ENCODE measurements at regions not wholly inside any gene's neighbourhood (a gene's known extent, or its start where the extent isn't known, plus 50 kb on each side); places are given as distances from the start of the nearest gene placed in this dataset.

DNA sequence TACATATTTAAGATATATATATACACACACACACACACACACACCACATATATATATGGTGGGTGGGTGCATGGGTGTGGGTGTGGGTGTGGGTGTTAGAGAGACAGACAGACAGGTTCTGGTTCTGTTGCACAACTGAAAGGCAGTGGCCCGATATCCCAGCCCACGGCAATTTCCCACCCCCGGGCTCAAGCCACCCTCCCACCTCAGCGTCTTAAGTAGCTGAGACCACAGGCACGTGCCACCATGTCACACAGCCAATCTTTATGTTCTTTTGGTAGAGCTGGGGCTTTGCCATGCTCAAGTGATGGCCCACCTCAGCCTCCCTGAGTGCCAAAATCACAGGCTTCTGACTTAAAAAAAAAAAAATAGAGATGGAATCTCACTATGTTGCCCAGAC lies 417.8 kb upstream of the FOXG1 start:
- TF ChIP-seq, protein P1, sequence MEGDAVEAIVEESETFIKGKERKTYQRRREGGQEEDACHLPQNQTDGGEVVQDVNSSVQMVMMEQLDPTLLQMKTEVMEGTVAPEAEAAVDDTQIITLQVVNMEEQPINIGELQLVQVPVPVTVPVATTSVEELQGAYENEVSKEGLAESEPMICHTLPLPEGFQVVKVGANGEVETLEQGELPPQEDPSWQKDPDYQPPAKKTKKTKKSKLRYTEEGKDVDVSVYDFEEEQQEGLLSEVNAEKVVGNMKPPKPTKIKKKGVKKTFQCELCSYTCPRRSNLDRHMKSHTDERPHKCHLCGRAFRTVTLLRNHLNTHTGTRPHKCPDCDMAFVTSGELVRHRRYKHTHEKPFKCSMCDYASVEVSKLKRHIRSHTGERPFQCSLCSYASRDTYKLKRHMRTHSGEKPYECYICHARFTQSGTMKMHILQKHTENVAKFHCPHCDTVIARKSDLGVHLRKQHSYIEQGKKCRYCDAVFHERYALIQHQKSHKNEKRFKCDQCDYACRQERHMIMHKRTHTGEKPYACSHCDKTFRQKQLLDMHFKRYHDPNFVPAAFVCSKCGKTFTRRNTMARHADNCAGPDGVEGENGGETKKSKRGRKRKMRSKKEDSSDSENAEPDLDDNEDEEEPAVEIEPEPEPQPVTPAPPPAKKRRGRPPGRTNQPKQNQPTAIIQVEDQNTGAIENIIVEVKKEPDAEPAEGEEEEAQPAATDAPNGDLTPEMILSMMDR (IDR thresholded peaks at IDR 0.05): no peak
- TF ChIP-seq POLR2A (IDR thresholded peaks at IDR 0.05): no peak
- Histone ChIP-seq H3K4me3 (replicated peaks in 1 of 3) (no peak overlapping the region), H3K9me3 (no peaks in the 10 kb centered on the region), H3K36me3 (no peaks in the 10 kb centered on the region), H3K27ac (no peak overlapping the region), H3K4me1 (no peaks in the 10 kb centered on the region), H3K27me3 (no peaks in the 10 kb centered on the region)
- no peak for DNase-seq
- intact Hi-C loops (cut with DNase I): no loop called here
- WGBS, 2 donors: 90 to 94% methylated on average over 5 of the region's 5 CpGs

DNA sequence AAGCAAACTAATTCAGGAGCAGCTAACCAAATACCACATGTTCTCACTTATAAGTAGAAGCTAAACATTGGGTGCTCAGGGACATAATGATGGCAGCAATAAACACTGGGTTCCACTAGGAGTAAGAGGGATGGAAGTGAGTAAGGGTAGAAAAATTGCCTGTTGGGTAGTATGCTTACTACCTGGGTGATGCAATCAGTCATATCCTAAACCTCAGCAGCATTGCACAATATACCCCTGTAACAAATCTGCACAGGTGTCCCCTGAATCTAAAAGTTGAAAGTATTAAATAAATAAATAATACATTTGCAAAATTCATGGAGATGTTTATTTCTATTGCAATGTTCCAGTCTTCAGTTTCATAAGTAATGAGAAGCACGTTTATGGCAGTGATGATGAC lies 409.8 kb upstream of the FOXG1 start:
- WGBS, 2 donors: 62% methylated on average over 1 of the region's 1 CpG

DNA sequence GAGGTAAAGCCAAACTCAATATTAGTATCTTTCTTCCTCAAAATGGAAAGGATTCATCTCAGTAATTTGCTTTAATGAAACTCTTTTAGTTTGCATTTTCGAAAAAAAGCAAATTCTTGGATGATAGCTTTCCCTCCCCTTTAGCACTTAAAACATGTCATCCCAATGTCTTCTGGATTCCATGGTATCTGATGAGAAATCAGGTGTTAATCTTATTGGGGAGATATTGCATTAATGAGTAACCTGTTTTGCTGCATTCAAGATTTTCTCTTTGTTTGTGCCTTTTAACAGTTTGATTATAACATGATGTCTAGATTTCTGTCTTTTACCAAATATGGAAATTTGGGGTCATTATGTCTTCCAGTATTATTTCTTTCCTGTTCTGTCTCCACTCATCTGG lies 405.1 kb upstream of the FOXG1 start:
- no peak for DNase-seq
- Histone ChIP-seq H3K27me3 (no peaks in the 10 kb centered on the region), H3K4me1 (no peaks in the 10 kb centered on the region), H3K27ac (no peak overlapping the region), H3K4me3 (replicated peaks in 1 of 3) (no peak overlapping the region), H3K9me3 (no peaks in the 10 kb centered on the region), H3K36me3 (no peaks in the 10 kb centered on the region)
- WGBS, 2 donors: 74 to 84% methylated on average over 1 of the region's 1 CpG
- intact Hi-C loops (cut with DNase I): no loop called here
- TF ChIP-seq, protein P1 (IDR thresholded peaks at IDR 0.05): no peak
- no peak for TF ChIP-seq POLR2A (IDR thresholded peaks at IDR 0.05)

More for the DNA sequence above, 409.8 kb upstream of the FOXG1 start:
- no peak overlapping the region for H3K4me3 ChIP-seq (replicated peaks in 1 of 3)
- intact Hi-C loops (cut with DNase I): no loop called here
- no peak overlapping the region for H3K27ac ChIP-seq
- DNase-seq: no peak
- H3K27me3 ChIP-seq: no peaks in the 10 kb centered on the region
- H3K9me3 ChIP-seq: no peaks in the 10 kb centered on the region
- H3K36me3 ChIP-seq: no peaks in the 10 kb centered on the region
- no peaks in the 10 kb centered on the region for H3K4me1 ChIP-seq
- TF ChIP-seq POLR2A (IDR thresholded peaks at IDR 0.05): no peak
- TF ChIP-seq, protein P1 (IDR thresholded peaks at IDR 0.05): no peak

DNA sequence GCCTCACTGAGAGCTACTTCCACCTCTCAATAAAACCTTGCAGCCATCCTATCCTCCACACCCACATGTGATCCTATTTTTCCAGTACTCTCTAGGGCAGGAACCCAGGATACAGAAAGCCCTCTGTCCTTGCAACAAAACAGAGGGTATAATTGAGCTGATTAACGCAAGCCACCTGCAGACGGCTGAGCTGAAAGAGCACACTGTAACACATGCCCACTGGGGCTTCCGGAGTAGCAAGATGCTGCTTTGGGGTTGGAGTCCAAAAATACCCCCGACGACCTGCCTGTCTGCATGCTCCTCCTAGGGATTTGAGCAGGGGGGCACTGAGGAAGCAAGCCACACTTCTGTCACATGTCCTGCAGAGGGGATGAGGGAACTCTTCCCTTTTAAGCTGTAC lies 401.1 kb upstream of the FOXG1 start:
- WGBS, 2 donors: 85 to 93% methylated on average over 5 of the region's 5 CpGs
- DNase-seq: no peak
- intact Hi-C loops (cut with DNase I): no loop called here
- TF ChIP-seq, protein P1 (IDR thresholded peaks at IDR 0.05): no peak
- TF ChIP-seq POLR2A (IDR thresholded peaks at IDR 0.05): no peak
- no peaks in the 10 kb centered on the region for H3K4me1 ChIP-seq
- no peak overlapping the region for H3K27ac ChIP-seq
- H3K9me3 ChIP-seq: no peaks in the 10 kb centered on the region
- no peaks in the 10 kb centered on the region for H3K36me3 ChIP-seq
- H3K4me3 ChIP-seq (replicated peaks in 1 of 3): no peak overlapping the region
- no peaks in the 10 kb centered on the region for H3K27me3 ChIP-seq

DNA sequence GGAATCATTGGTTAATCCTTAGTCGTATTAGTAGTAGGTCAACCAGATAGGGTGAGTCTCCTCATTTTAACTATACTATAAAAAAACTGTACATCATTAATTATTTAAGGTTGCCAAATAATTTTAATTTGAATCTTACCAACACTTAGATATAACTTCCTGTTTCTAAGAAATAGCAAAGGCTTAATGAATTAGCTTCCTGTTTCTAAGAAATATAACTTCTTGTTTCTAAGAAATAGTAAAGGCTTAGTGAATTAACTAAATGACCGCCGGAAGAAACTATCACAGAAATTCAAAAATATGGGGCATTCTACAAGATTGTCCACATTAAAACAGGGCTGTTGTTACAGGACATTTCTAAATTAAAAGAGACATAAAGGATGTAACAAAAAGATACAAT lies 392.9 kb upstream of the FOXG1 start:
- TF ChIP-seq POLR2A (IDR thresholded peaks at IDR 0.05): no peak
- TF ChIP-seq, protein P1 (IDR thresholded peaks at IDR 0.05): no peak
- no peaks in the 10 kb centered on the region for H3K36me3 ChIP-seq
- DNase-seq: no peak
- 81 to 82% methylated on average over 3 of the region's 3 CpGs for WGBS, 2 donors
- H3K27ac ChIP-seq: no peak overlapping the region
- intact Hi-C loops (cut with DNase I): no loop called here
- H3K27me3 ChIP-seq: no peaks in the 10 kb centered on the region
- H3K9me3 ChIP-seq: no peaks in the 10 kb centered on the region
- no peak overlapping the region for H3K4me3 ChIP-seq (replicated peaks in 1 of 3)
- no peaks in the 10 kb centered on the region for H3K4me1 ChIP-seq

Data from thyroid gland (tissue), 4 donors.